A673 (cell line): ENCODE measurements at regions not wholly inside any gene's neighbourhood (a gene's known extent, or its start where the extent isn't known, plus 50 kb on each side); places are given as distances from the start of the nearest gene placed in this dataset.

ENCODE experiments used
- BruUV-seq: library from RNA; stranded (reverse); fragments of 400-500 nt; replicated peaks from 2 replicates; lab custom pipeline; 2021; lab: Mats Ljungman, UMichigan
- CTCF ChIA-PET: fragments of 300-600 bp; sonication (Branson Sonifier 250); formaldehyde crosslinking; loops from one replicate; lab custom pipeline; 2022; ENCODE audit warnings: antibody characterized with exemption; lab: Charles Lee
- POLR2A ChIA-PET: fragments of 300-600 bp; sonication (Branson Sonifier 250); formaldehyde crosslinking; loops from one replicate; lab custom pipeline; 2022; ENCODE audit warnings: antibody characterized with exemption; ENCODE audit not compliant: low non-redundant PET; lab: Charles Lee
- DNase-seq: peaks from one replicate; pipeline ENCODE4 v3.0.0-alpha.2; 2015; ENCODE audit warnings: low spot score
- H3K27ac ChIP-seq: fragments of 200-600 bp; sonication (generic); 2 replicates; pipeline ENCODE4 v1.5.1; 2016; ENCODE audit warnings: mixed run types, low read depth, mild to moderate bottlenecking, mixed read lengths, antibody characterized with exemption, low read length; ENCODE audit not compliant: poor library complexity, severe bottlenecking
- H3K27me3 ChIP-seq: fragments of 200-600 bp; sonication (generic); replicated peaks from 2 replicates; pipeline ENCODE4 v1.6.1; 2017; ENCODE audit warnings: mixed run types, low read depth, mild to moderate bottlenecking, mixed read lengths, antibody characterized with exemption, low read length; ENCODE audit not compliant: insufficient read depth, poor library complexity
- H3K36me3 ChIP-seq: fragments of 200-600 bp; sonication (generic); 2 replicates; pipeline ENCODE4 v1.6.1; 2016; ENCODE audit warnings: mixed run types, mild to moderate bottlenecking, mixed read lengths, antibody characterized with exemption, low read length; ENCODE audit not compliant: insufficient read depth, poor library complexity, severe bottlenecking
- H3K4me1 ChIP-seq: fragments of 200-600 bp; sonication (generic); 2 replicates; pipeline ENCODE4 v1.6.1; 2017; ENCODE audit warnings: mixed run types, mild to moderate bottlenecking, mixed read lengths, antibody characterized with exemption, low read length; ENCODE audit not compliant: insufficient read depth, poor library complexity, severe bottlenecking
- H3K4me3 ChIP-seq: fragments of 200-600 bp; sonication (generic); 2 replicates; pipeline ENCODE4 v1.5.1; 2016; ENCODE audit warnings: low read depth, mixed run types, mild to moderate bottlenecking, mixed read lengths, low read length; ENCODE audit not compliant: poor library complexity, severe bottlenecking
- H3K9me3 ChIP-seq: fragments of 200-600 bp; sonication (generic); 2 replicates; pipeline ENCODE4 v1.6.1; 2016; ENCODE audit warnings: mixed run types, low read depth, mild to moderate bottlenecking, mixed read lengths, antibody characterized with exemption, low read length; ENCODE audit not compliant: poor library complexity, severe bottlenecking
- EZH2 ChIP-seq: fragments of 200-600 bp; sonication (generic); IDR thresholded peaks from 2 replicates; pipeline ENCODE4 v1.6.1; 2017; ENCODE audit warnings: borderline replicate concordance, low read depth, mild to moderate bottlenecking, mixed read lengths, antibody characterized with exemption, low read length; ENCODE audit not compliant: poor library complexity, severe bottlenecking
- intact Hi-C: fragments of 100-400 bp; cut with micrococcal nuclease; formaldehyde crosslinking; loops from one replicate; pipeline ENCODE4 v1.10.0; 2022; ENCODE audit not compliant: unreplicated experiment
- TF ChIP-seq, protein P1 (sequence below): fragments of 300-800, 200-600 bp; sonication (generic); conservative IDR thresholded peaks from 2 replicates; pipeline ENCODE4 v1.5.1; 2017; ENCODE audit warnings: low read depth, mild to moderate bottlenecking, antibody characterized with exemption, low read length, moderate library complexity, mixed read lengths

DNA sequence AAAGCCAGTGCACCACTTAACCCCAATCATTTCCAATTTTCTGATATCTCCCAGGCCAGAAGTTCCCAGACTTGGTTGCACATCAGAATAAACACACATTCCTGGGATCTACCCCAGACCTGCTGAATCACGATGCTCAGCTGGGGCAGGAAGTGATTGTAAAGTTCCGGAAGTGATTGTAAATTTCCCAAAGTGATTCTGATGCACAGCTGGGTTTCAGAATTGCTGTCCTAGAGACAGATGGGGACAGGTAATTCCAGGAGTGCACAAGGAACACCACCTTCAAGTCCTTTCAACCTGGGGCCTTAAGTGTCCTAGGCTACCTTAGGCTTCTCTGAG, 104.2 kb upstream of the EEPD1 start:
- intact Hi-C loops: no loop called here
- TF ChIP-seq EZH2: no peak
- TF ChIP-seq, protein P1, sequence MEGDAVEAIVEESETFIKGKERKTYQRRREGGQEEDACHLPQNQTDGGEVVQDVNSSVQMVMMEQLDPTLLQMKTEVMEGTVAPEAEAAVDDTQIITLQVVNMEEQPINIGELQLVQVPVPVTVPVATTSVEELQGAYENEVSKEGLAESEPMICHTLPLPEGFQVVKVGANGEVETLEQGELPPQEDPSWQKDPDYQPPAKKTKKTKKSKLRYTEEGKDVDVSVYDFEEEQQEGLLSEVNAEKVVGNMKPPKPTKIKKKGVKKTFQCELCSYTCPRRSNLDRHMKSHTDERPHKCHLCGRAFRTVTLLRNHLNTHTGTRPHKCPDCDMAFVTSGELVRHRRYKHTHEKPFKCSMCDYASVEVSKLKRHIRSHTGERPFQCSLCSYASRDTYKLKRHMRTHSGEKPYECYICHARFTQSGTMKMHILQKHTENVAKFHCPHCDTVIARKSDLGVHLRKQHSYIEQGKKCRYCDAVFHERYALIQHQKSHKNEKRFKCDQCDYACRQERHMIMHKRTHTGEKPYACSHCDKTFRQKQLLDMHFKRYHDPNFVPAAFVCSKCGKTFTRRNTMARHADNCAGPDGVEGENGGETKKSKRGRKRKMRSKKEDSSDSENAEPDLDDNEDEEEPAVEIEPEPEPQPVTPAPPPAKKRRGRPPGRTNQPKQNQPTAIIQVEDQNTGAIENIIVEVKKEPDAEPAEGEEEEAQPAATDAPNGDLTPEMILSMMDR: no peak
- DNase-seq: no peak
- CTCF ChIA-PET: no interaction called here
- H3K4me1 ChIP-seq: peaks cover 17% of the 10 kb centered on the region
- no peak overlapping the region for H3K27ac ChIP-seq
- no TSS peak for BruUV-seq
- no peak overlapping the region for H3K4me3 ChIP-seq
- no peaks in the 10 kb centered on the region for H3K36me3 ChIP-seq
- H3K27me3 ChIP-seq: no peaks in the 10 kb centered on the region
- POLR2A ChIA-PET: no interaction called here
- H3K9me3 ChIP-seq: no peaks in the 10 kb centered on the region

DNA sequence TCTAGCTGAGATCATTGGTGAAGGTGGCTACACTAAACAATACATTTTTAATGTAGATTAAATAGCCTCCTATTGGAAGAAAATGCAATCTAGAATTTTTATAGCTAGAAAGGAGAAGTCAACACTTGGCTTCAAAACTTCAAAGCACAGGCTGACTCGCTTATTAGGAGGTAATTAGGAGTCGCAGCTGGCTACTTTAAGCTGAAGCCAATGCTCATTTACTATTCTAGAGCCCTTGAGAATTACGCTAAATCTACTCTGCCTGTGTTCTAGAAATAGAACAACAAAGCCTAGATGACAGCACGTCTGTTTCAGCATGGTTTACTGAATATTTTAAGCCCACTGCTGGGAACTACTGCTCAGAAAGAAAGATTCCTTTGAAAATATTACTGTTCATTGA, 101.6 kb upstream of the EEPD1 start:
- Histone ChIP-seq H3K4me1 (peaks cover 17% of the 10 kb centered on the region), H3K4me3 (no peak overlapping the region), H3K27ac (no peak overlapping the region), H3K9me3 (no peaks in the 10 kb centered on the region), H3K36me3 (no peaks in the 10 kb centered on the region), H3K27me3 (no peaks in the 10 kb centered on the region)
- ChIA-PET POLR2A (no interaction called here), CTCF (no interaction called here)
- intact Hi-C loops: no loop called here
- no TSS peak for BruUV-seq
- no peak for DNase-seq
- TF ChIP-seq EZH2: no peak
- TF ChIP-seq, protein P1: no peak

DNA sequence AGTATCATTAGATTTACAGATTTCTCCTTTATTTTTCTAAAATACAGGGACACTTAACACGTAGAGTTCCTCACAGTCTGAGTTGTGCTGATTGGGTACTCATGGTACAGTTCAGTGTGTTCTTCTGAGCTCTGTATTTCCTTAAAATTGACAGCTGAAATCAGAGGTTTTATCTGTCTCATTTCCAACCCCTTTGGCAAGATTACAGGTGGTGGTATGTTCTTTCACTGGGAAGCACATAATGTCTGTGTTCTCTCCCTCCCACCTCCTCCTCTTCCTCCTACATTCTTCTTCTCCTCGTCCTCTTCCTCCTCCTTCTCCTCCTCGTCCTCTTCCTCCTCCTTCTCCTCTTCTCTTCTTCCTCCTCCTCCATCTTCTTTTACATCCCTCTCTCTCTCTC, 99.5 kb upstream of the EEPD1 start:
- POLR2A ChIA-PET: no interaction called here
- intact Hi-C loops: no loop called here

More for the DNA sequence above, 99.5 kb upstream of the EEPD1 start:
- Histone ChIP-seq H3K4me1 (peaks cover 4% of the 10 kb centered on the region), H3K36me3 (no peaks in the 10 kb centered on the region), H3K27me3 (no peaks in the 10 kb centered on the region), H3K9me3 (no peaks in the 10 kb centered on the region), H3K27ac (no peak overlapping the region), H3K4me3 (no peak overlapping the region)
- DNase-seq: no peak
- CTCF ChIA-PET: no interaction called here
- BruUV-seq: no TSS peak
- TF ChIP-seq, protein P1: no peak
- no peak for TF ChIP-seq EZH2
